NCI-H2196 treated with DMSO at 0.1 percent for 48 hours (cell line): ENCODE measurements at regions not wholly inside any gene's neighbourhood (a gene's known extent, or its start where the extent isn't known, plus 50 kb on each side); places are given as distances from the start of the nearest gene placed in this dataset.

Experiments used
- DNase-seq: peaks from one replicate; lab custom pipeline; 2025; ENCODE audit not compliant: unreplicated experiment; lab: John Stamatoyannopoulos, UW

DNA sequence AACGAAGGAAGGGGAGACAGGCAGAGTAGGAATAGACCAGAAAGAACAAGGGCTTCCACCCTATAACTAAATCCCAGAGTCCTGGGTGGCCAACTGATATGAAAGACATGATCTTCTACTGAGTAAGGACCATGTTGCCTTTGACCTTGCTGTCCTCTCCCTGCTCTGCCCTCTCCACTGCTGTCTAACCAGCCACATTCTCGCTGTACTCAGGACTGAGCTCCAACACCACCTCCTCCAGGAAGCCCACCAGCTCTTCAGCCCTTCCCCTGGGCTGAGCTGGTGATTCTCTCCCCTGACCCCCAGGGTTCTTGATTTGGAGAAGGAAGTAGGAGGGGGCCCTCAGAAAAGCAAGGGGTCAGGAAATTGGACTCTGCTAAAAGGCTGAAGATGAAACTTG is 159.2 kb downstream of the DICER1 start:
- no peak for DNase-seq

DNA sequence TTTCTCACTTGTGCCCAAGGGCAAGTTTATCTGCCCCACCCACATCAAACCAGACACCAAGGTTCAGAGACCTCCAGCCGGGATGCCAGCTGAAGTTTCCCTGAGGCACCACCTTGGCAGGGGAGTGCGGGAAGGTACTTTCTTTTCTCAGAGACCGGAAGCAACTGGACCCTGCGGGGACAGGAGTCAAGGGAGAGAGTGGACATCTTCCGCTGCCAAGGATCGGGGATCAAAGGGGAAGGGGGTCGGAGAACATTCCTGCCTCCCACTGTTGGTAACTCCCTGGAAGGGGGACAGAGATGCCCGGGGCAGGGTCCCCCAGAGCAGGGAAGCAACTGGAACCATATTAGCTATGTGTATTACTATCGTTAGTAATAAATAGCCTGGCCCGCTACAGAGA is 161.8 kb downstream of the DICER1 start:
- no peak for DNase-seq

DNA sequence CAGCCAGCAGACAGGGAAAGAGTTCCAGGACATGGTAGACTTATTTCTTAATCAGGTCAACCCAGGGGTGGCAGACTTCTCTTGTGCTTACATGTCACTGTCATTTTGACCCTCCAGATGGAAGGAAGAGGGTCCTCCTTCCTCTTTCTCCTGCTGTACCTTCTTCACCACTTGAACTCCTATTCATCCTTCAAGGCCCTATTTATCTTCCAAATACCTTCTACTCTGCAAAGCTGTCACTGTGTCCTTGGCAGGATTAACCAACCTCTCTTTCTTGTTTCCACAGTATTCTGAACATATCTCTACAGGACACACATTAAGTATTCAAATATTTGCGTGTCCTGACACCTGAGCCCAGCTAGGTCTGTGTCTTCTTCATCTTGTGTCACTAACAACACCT is 163.1 kb downstream of the DICER1 start:
- DNase-seq, result no peak

DNA sequence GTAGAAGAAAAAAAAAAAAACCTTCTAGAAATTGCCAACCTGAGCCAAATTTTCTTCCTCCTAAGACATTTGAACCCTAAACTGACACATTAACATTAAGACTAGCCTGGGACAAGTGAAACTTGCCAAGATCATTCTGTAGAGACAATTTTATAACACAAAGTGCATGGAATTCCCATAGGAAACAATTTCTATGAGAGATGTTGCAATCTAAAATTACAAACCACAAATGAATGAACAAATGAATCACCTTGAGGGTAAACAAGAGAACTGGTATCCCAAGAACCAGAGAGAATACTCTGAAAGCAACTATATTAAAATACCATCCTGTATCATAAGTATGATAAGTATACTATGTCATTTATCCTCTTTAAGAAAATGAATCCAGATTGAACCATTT is 165.3 kb downstream of the DICER1 start:
- DNase-seq, result no peak

DNA sequence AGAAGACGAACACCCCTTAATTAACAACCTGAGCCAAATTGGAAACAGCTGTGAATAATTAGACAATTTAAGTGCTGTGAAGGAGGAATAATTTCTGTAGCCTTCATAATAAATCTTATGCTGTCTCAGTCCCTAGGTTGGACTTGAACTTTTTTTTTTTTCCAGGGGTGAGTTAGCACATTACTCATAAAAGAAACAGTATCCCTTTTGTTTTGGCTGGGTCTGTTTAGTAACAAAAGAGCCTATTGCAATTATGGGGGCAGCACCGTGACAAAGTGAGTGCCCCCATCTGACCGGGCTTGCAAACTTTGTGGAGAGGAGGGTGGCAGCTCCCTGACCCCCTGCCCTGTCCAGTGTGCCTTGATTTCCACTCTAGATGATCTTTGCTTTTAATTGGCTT is 167.4 kb downstream of the DICER1 start:
- DNase-seq, result no peak

DNA sequence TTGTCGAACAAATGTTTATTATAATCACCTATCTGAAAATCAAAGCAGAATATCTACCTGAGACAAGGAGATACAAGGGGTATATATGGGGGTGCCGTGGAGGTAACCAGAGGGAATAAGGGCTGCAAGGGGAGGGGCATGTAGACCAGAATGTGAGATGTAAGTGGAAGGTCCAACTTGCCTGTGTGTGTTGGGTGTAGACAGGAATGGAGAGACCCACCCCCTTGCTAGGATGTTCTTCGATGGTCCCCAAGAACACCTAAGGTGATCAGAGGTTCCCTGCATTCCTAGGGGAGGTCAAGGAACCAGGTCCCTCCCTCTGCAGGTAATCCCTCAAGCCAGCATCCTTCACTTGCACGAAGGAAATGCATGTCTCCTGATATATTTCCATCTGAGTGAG is 167.9 kb downstream of the DICER1 start:
- no peak for DNase-seq

DNA sequence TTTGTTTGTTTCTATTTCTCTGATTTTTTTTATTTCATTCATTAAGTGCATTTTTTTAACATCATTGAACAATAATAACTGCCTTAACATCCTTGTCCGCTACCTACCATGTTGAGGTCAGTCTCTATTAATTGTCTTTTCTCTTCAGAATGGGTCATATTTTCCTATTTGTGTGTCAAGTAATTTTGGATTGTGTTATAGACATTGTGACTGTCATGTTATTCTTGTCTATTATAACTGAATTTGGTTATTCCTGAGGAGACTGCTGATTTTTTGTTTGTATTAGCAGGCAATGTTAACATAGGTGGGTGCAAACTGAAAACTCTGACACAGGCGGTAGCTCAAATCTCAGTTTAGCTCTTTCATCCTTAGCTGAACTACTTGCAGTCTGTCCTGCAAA is 169.9 kb downstream of the DICER1 start:
- no peak for DNase-seq

DNA sequence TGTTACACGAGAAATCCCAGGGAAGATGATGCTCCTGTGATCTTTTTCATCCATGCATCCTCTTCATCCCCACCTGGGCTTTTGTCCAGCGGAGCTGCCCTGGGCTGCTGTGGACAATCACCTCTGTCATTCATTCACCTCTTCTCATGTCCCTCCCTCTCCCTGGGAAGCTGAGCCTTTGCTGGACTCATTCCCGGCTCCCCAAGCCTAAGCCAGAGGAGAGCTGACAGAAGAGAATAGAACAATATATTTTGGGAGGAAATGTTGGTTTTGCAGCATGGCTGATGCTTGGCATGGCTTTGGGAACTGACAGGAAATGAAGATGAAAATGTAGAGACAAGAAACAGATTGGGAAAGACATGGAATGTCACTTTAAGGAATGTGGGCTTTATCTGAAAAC is 177.4 kb downstream of the DICER1 start:
- DNase-seq, result no peak

DNA sequence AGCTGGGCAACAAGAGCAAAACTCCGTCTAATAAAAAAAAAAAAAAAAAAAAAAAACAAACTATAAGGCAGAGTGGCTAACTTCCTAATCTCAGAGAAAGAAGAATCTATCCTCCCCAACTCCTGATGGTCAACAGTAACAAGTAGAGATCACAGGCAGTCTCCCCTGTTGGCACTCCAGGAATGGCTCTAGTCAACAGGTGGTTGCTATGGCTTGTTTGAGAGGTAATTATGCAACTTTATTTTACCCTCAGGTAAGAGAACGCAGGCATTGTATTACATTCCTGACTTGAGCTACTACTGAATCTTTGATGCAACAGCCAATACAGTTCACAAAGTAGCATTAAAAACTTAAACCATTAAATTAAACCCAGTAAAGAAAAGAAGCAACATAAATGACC is 180.3 kb downstream of the DICER1 start:
- no peak for DNase-seq

DNA sequence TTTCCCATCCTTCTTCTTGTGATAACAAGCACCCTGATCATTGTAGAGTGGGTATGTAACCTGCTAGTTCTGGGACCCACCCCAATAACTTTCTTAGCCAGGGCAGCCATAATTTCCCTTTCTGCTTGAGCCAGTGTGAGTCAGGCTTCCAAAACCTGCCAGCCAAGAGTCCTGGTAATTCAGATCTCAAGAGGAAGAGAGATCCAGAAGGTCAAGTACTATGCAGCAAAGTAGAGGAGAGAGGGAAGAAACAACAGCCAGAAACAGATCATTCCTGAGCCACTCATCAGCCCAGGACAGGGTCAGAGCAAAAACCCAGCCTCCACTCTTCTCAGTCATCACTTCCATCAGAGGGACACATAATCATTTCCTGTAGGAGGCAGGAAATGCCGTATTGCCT is 182.0 kb downstream of the DICER1 start:
- DNase-seq, result no peak

DNA sequence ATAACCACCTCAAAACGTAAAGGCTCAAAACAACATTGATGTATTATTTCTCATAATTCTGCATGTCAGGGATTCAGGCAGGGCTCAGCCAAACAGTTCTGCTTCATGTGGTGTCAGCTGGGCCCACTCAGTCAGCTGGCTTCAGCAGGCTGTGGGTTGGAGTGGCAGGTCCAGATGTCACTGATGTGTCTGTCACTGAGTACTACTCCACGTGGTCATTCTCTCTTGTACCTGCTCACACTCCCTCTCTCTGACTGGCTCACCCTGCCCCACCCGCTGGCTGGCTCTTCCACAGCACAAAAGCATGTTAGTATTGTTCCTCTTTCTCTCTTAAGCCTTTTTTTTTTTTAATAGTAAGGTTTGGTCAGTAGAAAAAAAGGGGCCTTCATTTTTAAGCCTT is 182.4 kb downstream of the DICER1 start:
- DNase-seq, result no peak

DNA sequence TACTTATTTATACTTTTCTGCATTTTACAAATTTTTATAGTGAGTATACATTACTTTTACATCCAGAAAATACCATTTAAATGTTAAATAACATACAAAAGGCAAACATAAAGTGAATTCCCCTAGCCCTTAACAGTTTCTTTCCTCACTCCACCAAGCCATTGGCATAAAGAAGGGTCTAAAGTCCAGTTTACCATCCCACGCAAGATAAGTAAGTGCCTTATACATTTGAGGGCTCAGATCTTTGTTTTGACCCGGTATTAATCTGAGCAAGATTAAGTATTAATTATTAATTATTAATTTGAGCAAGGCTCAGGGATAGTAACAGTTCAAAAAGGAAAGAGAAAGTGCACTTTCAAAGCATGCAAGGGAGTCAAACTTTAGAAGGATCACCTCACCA is 182.9 kb downstream of the DICER1 start:
- DNase-seq, result no peak

DNA sequence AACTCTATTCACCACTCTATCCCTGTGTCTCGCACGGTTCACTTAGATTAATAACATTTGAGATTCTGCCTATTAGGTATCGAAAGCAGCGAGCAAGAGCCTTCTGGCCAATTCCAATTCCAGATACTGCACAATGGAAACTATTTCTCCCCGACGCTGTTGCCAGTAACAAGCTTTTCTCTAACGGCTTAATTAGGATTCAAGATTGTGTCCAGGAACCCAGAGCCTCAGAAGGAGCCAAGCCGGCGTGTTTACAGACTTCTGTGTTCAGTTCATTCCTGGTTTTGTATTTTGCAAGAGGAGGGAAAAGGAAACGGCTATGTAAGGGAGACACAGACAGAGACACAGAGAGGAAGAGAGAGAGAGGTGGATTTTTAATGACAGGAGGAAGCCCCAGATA is 185.6 kb downstream of the DICER1 start:
- no peak for DNase-seq

DNA sequence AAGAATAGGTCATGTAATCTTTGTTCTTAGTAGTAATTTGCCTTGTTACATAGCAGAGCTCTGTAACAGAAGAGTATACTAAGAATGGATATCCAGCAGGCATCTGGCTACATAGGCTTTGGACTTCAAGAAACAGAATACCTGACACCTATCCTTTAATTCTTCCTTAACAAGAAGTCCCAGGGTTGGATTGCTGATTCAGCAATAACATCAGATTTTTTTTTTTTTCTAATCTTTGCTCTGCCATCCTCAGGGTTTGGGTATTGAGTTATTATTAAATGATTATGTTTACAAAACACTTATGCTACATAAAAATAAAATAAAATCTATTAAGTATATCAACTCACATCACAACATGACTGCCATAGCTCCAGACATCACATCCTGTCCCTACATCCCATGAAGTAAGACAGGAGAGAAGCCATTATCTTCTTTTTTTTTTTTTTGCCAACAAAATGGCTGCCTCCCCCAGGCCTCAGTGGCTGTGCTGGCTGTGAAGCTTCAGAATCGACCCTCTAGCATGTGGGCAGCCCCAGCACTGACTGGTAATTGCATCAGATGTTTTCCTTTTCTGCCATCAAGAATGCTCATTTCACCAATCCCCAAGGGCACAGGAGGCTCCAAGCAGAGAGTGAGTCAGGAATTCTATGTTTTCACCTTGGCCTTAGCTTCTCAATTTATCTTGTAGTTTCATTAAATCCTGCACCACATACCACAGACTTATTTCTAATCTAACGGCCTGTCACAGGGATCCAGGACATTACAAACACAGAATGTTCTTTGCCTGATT is 186.2 kb downstream of the DICER1 start:
- no peak for DNase-seq

DNA sequence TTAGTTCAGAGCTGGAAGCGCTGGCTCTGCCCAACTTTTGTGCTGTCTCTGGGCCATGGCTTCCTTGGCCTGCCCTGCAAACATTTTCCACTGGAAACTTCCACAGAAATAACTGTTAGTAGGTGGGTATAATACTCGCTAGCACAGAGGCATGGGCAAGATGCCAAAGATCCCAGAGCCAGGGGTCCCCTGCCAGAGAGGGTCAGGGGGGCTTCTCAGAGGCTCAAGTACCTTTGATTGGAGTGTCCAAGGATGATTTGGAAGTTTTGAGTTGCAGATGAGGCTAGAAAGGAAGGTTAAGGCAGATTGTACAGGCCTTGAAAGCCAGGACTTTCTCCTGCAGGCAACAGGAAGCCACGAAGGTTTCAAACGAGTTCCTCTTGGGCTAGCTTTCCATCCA is 187.6 kb downstream of the DICER1 start:
- DNase-seq, result no peak

DNA sequence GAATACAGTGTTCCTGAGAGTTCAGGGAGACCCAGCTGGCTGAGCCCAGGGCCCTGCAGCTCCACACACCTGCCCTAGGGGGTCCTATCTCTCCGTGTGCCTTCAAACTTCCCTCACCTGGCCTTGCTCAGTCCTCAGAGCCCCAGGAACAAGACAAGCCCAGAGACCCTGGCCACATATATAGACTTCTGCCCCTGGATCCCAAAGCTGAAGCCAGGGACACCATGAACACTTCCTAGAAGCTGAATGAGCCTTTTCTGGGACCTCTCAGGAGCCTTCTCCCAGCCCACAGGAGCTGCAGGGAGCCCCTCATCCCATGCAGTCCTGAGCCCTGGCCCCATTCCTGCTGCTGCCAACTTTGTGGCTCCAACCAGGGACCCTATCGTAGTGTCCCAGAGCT is 190.5 kb downstream of the DICER1 start:
- no peak for DNase-seq

DNA sequence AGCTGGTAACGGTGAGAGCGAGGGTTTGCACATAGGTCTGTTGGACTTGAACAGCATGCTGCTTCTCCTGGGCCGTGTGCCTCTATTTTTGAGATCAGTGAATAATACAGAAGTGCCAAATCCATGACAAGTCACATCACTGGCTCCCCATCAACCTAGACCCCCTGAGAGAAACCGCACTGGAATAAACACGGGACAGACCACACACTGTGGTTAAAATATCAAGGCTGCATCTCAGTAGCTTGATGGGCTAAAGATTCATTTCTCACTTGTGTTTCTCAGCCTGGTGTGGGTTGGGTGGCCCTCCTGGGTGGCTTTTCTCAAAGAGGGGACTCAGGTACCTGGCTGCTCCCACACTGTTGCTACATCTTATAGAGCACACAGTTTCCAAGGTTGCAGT is 191.0 kb downstream of the DICER1 start:
- no peak for DNase-seq

DNA sequence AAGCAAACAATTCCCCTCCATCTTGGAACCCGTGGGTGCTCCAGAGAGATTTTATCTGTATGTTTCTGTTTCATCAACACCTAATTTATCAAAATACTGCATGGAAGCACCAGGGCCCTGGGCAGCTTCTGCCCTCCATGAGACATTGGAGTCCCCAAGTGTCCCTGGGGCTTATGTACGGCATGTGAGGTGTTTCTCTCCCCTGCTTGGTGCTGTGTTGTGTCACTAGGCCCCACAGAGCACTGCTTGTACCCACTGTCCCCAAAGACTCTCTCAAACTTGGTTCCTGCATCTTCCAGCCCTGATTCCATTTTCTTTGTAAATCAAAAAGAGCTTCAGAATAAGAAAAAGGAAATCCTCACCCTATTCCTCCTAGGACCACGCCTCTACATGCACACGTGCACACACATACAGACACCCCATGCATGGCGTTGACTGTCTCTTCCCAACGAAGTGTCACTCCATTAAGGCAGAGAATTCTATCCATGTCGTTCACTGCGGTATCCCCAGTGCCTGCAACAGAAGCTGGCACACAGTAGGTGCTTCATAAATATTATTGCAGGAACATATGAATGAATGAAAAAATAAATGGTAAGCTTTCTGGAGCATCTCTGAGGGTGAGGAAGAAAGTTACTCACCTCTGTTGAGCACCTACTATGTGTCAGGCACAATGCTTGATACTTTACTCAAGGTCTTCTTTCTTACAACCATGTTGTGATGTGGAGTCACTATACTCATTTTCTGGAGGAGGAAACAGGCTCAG is 191.6 kb downstream of the DICER1 start:
- no peak for DNase-seq

DNA sequence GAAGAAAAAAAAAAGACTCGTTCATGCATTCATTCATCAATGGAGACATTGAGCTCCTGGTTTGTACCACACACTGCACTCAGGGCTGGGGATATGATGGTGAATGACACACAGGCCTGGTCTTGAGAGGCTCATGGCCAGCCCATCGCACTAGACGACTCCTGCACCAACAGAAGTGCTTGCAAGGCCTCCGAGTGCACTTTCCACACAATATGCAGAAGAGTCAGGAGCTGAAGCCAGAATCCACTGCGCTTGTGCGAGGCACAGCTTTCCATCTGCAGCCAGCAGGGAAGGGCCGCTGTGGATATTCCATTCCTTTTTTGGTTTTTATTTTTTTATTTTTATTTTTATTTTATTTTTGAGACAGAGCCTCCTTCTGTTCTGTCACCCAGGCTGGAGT is 192.4 kb downstream of the DICER1 start:
- no peak for DNase-seq

DNA sequence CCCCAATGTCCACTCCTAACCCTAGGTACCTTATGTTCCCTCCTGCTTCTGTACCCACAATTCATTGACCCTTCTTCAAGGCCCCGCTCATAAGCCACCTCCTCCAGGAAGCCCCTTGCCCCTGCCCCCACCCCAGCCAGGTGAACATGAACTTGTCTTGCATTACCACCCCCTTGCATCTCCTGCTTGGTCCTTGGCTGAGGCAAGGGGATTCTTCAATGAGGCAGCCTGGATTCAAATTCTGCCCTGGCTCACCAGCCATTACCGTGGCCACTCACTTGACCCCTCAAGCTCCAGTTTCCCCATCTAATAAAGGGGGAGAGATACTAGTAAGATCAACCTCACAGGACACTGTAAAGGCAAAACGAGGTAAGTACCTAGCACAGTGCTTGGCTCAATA is 193.1 kb downstream of the DICER1 start:
- DNase-seq, result no peak

DNA sequence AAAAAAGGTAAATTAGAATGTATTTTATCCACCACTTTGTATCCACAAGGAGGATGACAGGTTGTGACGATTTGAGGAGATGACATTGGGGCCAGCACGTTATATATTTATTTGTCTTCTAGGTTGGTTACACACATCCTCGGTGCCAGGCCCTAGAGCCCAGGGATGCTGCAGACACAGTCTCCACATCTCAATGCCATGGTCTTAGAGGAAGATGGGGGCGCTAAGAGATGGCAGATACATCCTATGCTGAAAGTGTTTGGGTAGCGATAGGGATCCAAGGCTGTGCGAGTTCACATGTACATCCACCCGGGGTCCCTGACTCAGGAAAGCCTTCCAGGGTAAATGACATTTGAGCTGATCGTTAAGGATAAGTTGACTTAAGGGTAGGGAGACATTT is 193.1 kb upstream of the GSC start:
- no peak for DNase-seq

DNA sequence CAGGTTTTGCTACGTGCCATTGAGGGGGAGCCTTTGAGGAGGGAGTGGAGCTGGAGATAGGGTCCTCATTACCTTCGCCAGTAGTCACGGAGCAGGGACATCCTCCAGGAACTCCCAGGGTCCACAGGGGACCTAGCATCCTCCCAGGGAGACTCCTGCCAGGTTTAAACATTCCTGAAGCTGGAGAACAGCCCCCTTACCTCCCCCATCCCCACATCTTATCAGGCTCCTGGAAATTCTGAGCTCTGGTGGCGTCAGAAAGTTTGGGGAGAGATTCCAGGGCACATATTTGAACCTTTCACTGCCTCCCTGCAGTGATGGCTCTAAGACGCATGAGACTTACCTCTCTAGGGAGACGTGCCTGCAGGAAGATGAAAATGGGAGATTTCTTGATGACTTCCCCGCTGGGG is 192.3 kb upstream of the GSC start:
- no peak for DNase-seq
